GM12892 (cell line): ENCODE measurements at regions not wholly inside any gene's neighbourhood (a gene's known extent, or its start where the extent isn't known, plus 50 kb on each side); places are given as distances from the start of the nearest gene placed in this dataset.

Source experiments
- DNase-seq: peaks from one replicate; pipeline ENCODE4 v3.0.0; 2011; ENCODE audit not compliant: insufficient read length
- FAIRE-seq: peaks from 2 replicates; lab custom pipeline; 2011; peaks lifted over from hg19 to GRCh38; lab: Jason Lieb, UNC
- POLR2A ChIP-seq: IDR thresholded peaks from 2 replicates; pipeline ENCODE4 v1.6.1; 2011; ENCODE audit warnings: low read depth, low read length, control low read depth
- POLR2AphosphoS5 ChIP-seq: IDR thresholded peaks from 2 replicates; pipeline ENCODE4 v1.6.1; 2011; ENCODE audit warnings: low read depth, low read length, control low read depth
- TAF1 ChIP-seq: IDR thresholded peaks from 2 replicates; pipeline ENCODE4 v1.6.1; 2011; ENCODE audit warnings: low read depth, mild to moderate bottlenecking, control low read depth, low read length, borderline replicate concordance

GRCh38 chr18:73839441-73839840 lies 308.2 kb downstream of the FBXO15 start:
- FAIRE-seq (no peak), DNase-seq (no peak)
- TF ChIP-seq POLR2A, result no peak
- TF ChIP-seq TAF1, result no peak
- TF ChIP-seq POLR2AphosphoS5, result no peak

GRCh38 chr18:73838107-73838506 lies 309.5 kb downstream of the FBXO15 start:
- TF ChIP-seq POLR2AphosphoS5 (no peak), TAF1 (no peak), POLR2A (no peak)
- no peak for DNase-seq
- no peak for FAIRE-seq

GRCh38 chr18:73835656-73836364 lies 311.8 kb downstream of the FBXO15 start:
- TF ChIP-seq POLR2A (no peak), TAF1 (no peak), POLR2AphosphoS5 (no peak)
- FAIRE-seq (no peak), DNase-seq (no peak)

- DNase-seq, result no peak
- no peak for FAIRE-seq
- no peak for TF ChIP-seq POLR2A
Observed at GRCh38 chr18:73835039-73835438, 312.6 kb downstream of the FBXO15 start.

DNA sequence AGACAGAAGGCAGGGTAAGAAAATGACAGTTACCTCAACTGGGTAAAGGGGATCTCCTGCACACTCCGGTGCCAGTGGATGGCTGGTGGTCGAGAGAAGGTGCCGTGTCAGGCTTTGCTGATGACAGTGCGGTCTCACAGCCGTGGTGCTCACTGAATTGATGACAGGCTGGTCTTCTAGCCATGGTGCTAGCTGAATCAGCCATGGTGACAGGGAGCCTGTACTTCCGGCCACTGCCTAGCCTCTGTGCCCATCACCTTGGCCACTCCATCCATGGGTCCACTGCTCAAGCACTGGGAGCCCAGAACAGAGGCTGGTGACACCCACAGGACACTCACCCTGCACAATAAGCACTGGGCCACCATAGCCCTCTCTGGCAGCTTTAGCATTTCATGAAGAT lies 315.9 kb downstream of the FBXO15 start:
- no peak for DNase-seq
- no peak for FAIRE-seq
- no peak for TF ChIP-seq TAF1
- no peak for TF ChIP-seq POLR2A
- no peak for TF ChIP-seq POLR2AphosphoS5

GRCh38 chr18:73829146-73829545 lies 318.5 kb downstream of the FBXO15 start:
- FAIRE-seq (no peak), DNase-seq (no peak)
- TF ChIP-seq TAF1, result no peak
- no peak for TF ChIP-seq POLR2A
- no peak for TF ChIP-seq POLR2AphosphoS5

DNA sequence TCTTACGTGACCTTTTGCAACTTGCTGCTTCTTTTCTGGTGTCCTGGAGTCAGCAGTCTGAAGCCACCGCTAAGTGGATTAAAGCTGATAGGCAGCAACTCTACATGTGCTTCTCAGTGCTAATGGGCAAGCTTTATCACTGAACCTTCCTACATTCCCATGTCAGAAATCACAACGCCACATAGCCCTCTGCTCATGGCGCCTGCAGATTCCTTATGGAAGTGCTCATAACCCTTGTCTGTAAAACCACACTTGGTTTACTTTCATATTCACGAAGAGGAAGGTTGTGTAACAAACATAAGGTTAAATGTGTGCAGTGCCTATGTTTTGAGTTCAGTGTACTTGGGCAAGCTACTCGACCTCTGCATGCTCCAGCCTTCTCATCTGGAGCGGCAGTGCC lies 319.8 kb downstream of the FBXO15 start:
- FAIRE-seq (no peak), DNase-seq (no peak)
- TF ChIP-seq TAF1 (no peak), POLR2AphosphoS5 (no peak), POLR2A (no peak)

- FAIRE-seq (no peak), DNase-seq (no peak)
- TF ChIP-seq POLR2AphosphoS5, result no peak
- TF ChIP-seq TAF1, result no peak
- no peak for TF ChIP-seq POLR2A
Observed at GRCh38 chr18:73826098-73826497, 321.5 kb downstream of the FBXO15 start.

- no peak for DNase-seq
- TF ChIP-seq TAF1, result no peak
- no peak for TF ChIP-seq POLR2A
- TF ChIP-seq POLR2AphosphoS5, result no peak
Observed at GRCh38 chr18:73824671-73825070, 323.0 kb downstream of the FBXO15 start.

GRCh38 chr18:73812423-73812822 lies 335.2 kb downstream of the FBXO15 start:
- DNase-seq, result no peak
- TF ChIP-seq POLR2AphosphoS5 (no peak), POLR2A (no peak), TAF1 (no peak)
- no peak for FAIRE-seq

More at GRCh38 chr18:73824671-73825070, 323.0 kb downstream of the FBXO15 start:
- FAIRE-seq, result no peak

DNA sequence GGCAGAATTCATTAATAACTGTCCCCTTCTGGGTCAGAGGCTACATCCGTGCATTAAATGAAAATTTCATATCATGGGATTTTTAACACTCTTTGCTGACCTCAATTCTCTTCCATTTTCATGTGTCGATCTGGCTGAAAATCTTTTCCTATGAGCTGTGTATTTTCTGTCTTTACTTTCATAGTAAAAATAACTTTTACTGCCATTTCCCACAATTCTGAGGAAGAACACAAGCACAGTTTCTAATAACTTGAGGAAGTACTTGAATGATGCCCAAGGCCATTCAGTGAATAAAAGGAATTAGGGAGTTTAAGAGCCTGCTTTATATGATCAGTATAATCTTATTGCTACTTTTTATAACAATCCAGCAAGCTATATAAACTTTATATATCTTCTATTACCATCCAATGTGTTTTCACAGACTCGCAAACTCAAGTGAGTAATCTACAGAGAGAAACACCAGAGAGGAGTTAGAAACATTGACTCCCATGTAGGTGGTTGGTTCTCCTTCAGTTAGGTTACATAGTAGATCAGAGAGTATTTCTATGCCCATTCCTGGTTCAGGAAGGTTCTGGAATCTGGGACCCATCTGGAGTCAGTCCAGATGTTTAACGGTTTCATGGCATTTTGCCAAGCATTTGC lies 340.0 kb downstream of the FBXO15 start:
- no peak for TF ChIP-seq POLR2AphosphoS5
- no peak for TF ChIP-seq POLR2A
- no peak for TF ChIP-seq TAF1
- FAIRE-seq (no peak), DNase-seq (no peak)

DNA sequence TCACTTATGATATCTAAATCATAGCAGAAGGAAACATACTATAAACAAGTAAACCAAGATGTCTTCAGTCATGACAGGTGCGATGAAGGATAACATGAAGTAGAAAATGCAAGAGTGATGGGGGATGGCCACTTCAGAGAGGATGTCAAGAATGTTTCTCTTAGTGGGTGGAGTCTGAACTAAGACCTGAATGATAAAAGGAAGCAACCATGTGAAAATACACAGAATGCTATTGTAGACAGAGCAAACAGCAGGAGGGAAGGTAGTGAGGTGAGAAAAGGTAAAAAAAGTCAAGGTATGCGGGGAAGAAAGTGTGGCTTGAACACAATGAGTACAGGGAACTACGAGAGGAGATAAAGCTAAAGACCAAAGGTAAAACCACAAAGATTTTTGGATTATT lies 341.6 kb downstream of the FBXO15 start:
- FAIRE-seq (no peak), DNase-seq (no peak)
- TF ChIP-seq POLR2A (no peak), POLR2AphosphoS5 (no peak), TAF1 (no peak)

GRCh38 chr18:73797419-73797818 lies 350.2 kb downstream of the FBXO15 start:
- TF ChIP-seq TAF1, result no peak
- TF ChIP-seq POLR2A, result no peak
- no peak for TF ChIP-seq POLR2AphosphoS5
- no peak for FAIRE-seq
- DNase-seq, result no peak
